ENCODE measurements at regions not wholly inside any gene's neighbourhood (a gene's known extent, or its start where the extent isn't known, plus 50 kb on each side); places are given as distances from the start of the nearest gene placed in this dataset.

GRCh38 chr10:129031844-129032150, 435.2 kb upstream of the MGMT start:
- Histone ChIP-seq H2AFZ (ENCODE audit: low read depth, low read length) (no peak overlapping the region), H3K9me1 (replicated peaks; ENCODE audit: control insufficient read depth, extremely low read depth, insufficient read depth, low read length) (no peaks in the 10 kb centered on the region), H3K4me2 (ENCODE audit: insufficient read depth, low read length) (peak overlapping the region; percentile 13), H3K27ac (ENCODE audit: insufficient read depth, low read depth, low read length) (no peak overlapping the region), H3K9ac (replicated peaks; ENCODE audit: extremely low read depth, insufficient read depth, low read length) (no peak overlapping the region), H3K9me3 (replicated peaks; ENCODE audit: control insufficient read depth, insufficient read depth, low read length) (no peaks in the 10 kb centered on the region), H3K4me1 (ENCODE audit: control insufficient read depth, extremely low read depth, insufficient read depth, low read length) (peaks cover 18% of the 10 kb centered on the region), H3K36me3 (ENCODE audit: control insufficient read depth in 2 of 2, extremely low read depth in 1 of 2, insufficient read depth in 2 of 2, low read length in 2 of 2) (no peaks in the 10 kb centered on the region), H4K20me1 (replicated peaks; ENCODE audit: control insufficient read depth, extremely low read depth, insufficient read depth, low read length) (no peaks in the 10 kb centered on the region), H3K27me3 (ENCODE audit: control insufficient read depth in 2 of 2, insufficient read depth in 2 of 2, low read length in 2 of 2) (peaks cover 0 to 3% of the 10 kb centered on the region in 2 experiments), H3K4me3 (replicated peaks in 1 of 3; ENCODE audit: insufficient read depth in 1 of 3, low read depth in 1 of 3, low read length in 3 of 3) (no peak overlapping the region), H3K79me2 (ENCODE audit: control insufficient read depth, insufficient read depth, low read length) (no peaks in the 10 kb centered on the region)
- CTCF ChIA-PET, result interaction anchor here (0.7 to 6.0 kb wide), 8 partner anchors 11 to 1078 kb away, joined by 3 to 98 read pairs (median 6); partner anchors contain the start of gene C10orf143
- TF ChIP-seq, protein P1, sequence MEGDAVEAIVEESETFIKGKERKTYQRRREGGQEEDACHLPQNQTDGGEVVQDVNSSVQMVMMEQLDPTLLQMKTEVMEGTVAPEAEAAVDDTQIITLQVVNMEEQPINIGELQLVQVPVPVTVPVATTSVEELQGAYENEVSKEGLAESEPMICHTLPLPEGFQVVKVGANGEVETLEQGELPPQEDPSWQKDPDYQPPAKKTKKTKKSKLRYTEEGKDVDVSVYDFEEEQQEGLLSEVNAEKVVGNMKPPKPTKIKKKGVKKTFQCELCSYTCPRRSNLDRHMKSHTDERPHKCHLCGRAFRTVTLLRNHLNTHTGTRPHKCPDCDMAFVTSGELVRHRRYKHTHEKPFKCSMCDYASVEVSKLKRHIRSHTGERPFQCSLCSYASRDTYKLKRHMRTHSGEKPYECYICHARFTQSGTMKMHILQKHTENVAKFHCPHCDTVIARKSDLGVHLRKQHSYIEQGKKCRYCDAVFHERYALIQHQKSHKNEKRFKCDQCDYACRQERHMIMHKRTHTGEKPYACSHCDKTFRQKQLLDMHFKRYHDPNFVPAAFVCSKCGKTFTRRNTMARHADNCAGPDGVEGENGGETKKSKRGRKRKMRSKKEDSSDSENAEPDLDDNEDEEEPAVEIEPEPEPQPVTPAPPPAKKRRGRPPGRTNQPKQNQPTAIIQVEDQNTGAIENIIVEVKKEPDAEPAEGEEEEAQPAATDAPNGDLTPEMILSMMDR (IDR thresholded peaks at IDR 0.05; ENCODE audit: extremely low read depth in 1 of 2, insufficient read depth in 1 of 2, low read depth in 1 of 2, low read length in 2 of 2), result no peak
- TF ChIP-seq MYC (IDR thresholded peaks at IDR 0.05; ENCODE audit: low read depth, low read length) (no peak), EZH2 (IDR thresholded peaks at IDR 0.05; ENCODE audit: borderline replicate concordance, low read depth, low read length, severe bottlenecking) (no peak), GATA2 (IDR thresholded peaks at IDR 0.05; ENCODE audit: insufficient read depth, insufficient read length, low read depth, low read length) (no peak), MAX (IDR thresholded peaks at IDR 0.05; ENCODE audit: insufficient read depth, insufficient read length) (no peak), JUN (IDR thresholded peaks at IDR 0.05; ENCODE audit: borderline replicate concordance, insufficient read depth, insufficient read length, low read depth) (no peak), POLR2A (IDR thresholded peaks at IDR 0.05; ENCODE audit: low read depth, low read length) (no peak)
- no TSS peak for BruUV-seq (replicated peaks)
- FAIRE-seq (no peak), DNase-seq (ENCODE audit: low read depth, low spot score) (no peak)
- intact Hi-C loops (cut with micrococcal nuclease) (loop anchor here (1.0 to 10.0 kb wide), 8 partner anchors 301 to 1147 kb away; no protein-coding TSS in a partner anchor), dilution Hi-C loops (cut with MboI; ENCODE audit: extremely low pct_ligation_motif_present, low sequenced_read_pairs) (no loop called here)
- POLR2A ChIA-PET, result no interaction called here
